ENCODE measurements at regions not wholly inside any gene's neighbourhood (a gene's known extent, or its start where the extent isn't known, plus 50 kb on each side); places are given as distances from the start of the nearest gene placed in this dataset.
"Not testable (repeated sequence)": the region's sequence is repeated elsewhere in the genome, so short reads cannot be mapped to it uniquely, and the experiment has no call there.

DNA sequence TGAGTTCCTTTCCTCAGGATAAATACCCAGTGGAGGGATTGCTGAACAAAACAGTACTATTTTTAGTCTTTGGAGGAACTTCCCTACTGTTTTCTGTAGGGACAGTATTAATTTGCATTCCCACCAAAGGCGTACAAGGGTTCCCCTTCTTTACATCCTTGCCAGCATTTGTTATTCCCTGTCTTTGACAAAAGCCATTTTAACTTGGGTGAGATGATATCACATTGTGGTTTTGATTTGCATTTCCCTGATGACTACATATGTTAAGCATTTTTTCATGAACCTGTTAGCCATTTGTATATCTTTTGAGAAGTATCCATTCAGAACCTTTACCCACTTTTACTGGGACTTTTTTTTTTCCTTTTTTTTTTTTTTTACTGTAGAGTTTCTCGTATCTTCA is 126.2 kb upstream of the ANXA10 start:
- peaks cover 3% of the 10 kb centered on the region for H3K36me3 Mint-ChIP-seq (ENCODE audit: low read depth)
- TF ChIP-seq CTCF (conservative IDR thresholded peaks at IDR 0.05), result no peak

DNA sequence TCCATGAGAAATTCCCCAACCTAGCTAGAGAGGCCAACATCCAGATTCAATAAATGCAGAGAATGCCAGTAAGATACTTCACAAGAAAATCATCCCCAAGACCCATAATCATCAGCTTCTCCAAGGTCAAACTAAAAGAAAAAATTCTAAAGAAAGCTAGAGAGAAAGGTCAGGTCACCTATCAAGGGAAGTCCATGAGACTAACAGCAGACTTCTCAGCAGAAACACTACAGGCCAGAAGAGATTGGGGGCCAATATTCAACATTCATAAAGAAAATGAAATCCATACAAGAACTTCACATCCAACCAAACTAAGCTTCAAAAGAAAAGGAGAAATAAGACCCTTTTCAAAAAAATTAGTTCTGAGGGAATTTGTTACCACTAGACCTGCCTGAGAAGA is 118.8 kb upstream of the ANXA10 start:
- DNase-seq (ENCODE audit: low read depth, low spot score), result no peak
- Mint-ChIP-seq H3K4me3 (no peak overlapping the region), H3K9me3 (peaks cover 33% of the 10 kb centered on the region), H3K4me1 (no peaks in the 10 kb centered on the region), H3K36me3 (ENCODE audit: low read depth) (peaks cover 8% of the 10 kb centered on the region), H3K27me3 (ENCODE audit: low read depth) (no peaks in the 10 kb centered on the region), H3K27ac (ENCODE audit: unreplicated experiment) (no peak overlapping the region)
- no peak for TF ChIP-seq CTCF (conservative IDR thresholded peaks at IDR 0.05)

More for the DNA sequence above, 126.2 kb upstream of the ANXA10 start:
- Mint-ChIP-seq H3K9me3 (peaks cover 2% of the 10 kb centered on the region), H3K27me3 (ENCODE audit: low read depth) (no peaks in the 10 kb centered on the region), H3K4me1 (no peaks in the 10 kb centered on the region), H3K4me3 (no peak overlapping the region), H3K27ac (ENCODE audit: unreplicated experiment) (no peak overlapping the region)
- DNase-seq (ENCODE audit: low read depth, low spot score), result no peak

- no peaks in the 10 kb centered on the region for H3K27me3 Mint-ChIP-seq (ENCODE audit: low read depth)
- no peak overlapping the region for H3K27ac Mint-ChIP-seq (ENCODE audit: unreplicated experiment)
- DNase-seq (ENCODE audit: low read depth, low spot score), result no peak
- no peaks in the 10 kb centered on the region for H3K4me1 Mint-ChIP-seq
- H3K9me3 Mint-ChIP-seq, result peaks cover 5% of the 10 kb centered on the region
- H3K36me3 Mint-ChIP-seq (ENCODE audit: low read depth), result no peaks in the 10 kb centered on the region
- TF ChIP-seq CTCF (conservative IDR thresholded peaks at IDR 0.05), result no peak
- no peak overlapping the region for H3K4me3 Mint-ChIP-seq
Measured at GRCh38 chr4:167985565-167985964, 106.8 kb upstream of the ANXA10 start.

GRCh38 chr4:167986044-167986443 is 106.3 kb upstream of the ANXA10 start:
- Mint-ChIP-seq H3K27me3 (ENCODE audit: low read depth) (no peaks in the 10 kb centered on the region), H3K9me3 (peaks cover 5% of the 10 kb centered on the region), H3K27ac (ENCODE audit: unreplicated experiment) (no peak overlapping the region), H3K36me3 (ENCODE audit: low read depth) (no peaks in the 10 kb centered on the region), H3K4me1 (no peaks in the 10 kb centered on the region), H3K4me3 (no peak overlapping the region)
- no peak for DNase-seq (ENCODE audit: low read depth, low spot score)
- TF ChIP-seq CTCF (conservative IDR thresholded peaks at IDR 0.05), result no peak

DNA sequence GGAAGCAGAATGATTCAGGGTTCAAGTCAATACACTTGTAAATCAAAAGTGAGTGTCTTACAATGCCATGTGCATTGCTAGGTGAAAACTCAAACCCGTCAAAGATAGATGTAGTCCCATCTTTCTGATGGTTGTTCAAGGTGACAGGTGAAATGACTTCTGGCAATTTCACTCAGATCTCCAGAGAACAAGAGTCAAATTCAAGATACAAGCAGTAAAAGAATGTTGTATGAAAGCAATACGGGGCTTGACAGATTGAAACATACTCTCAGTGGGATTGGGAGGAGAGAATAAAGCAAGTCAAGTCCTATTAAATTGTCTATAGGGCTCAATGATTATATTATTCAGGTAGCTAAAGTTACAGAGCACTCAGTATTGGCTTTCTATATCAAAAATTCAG is 105.1 kb upstream of the ANXA10 start:
- TF ChIP-seq CTCF (conservative IDR thresholded peaks at IDR 0.05), result no peak
- no peaks in the 10 kb centered on the region for H3K4me1 Mint-ChIP-seq
- peaks cover 5% of the 10 kb centered on the region for H3K9me3 Mint-ChIP-seq
- H3K36me3 Mint-ChIP-seq (ENCODE audit: low read depth), result no peaks in the 10 kb centered on the region
- H3K27ac Mint-ChIP-seq (ENCODE audit: unreplicated experiment), result no peak overlapping the region
- DNase-seq (ENCODE audit: low read depth, low spot score), result no peak
- no peaks in the 10 kb centered on the region for H3K27me3 Mint-ChIP-seq (ENCODE audit: low read depth)
- H3K4me3 Mint-ChIP-seq, result no peak overlapping the region

DNA sequence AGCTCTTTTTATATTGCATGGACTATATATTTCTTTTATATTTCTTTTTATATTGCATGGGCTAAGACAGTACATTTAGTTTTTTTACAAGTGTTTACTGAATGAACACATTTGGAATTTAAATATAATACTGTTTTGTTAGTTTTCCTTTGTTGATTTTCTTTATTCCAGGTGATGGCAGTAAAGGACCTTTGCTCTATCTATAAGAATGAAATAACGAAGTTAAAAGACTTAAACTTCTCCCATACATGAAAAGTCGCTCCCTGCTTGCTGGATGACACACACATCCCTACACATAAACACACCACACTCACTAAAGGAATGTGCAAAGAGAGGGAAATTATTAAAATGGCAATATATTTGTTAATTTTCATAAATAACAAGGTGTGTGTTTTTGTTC is 102.5 kb upstream of the ANXA10 start:
- Mint-ChIP-seq H3K4me3 (no peak overlapping the region), H3K9me3 (no peaks in the 10 kb centered on the region), H3K27ac (ENCODE audit: unreplicated experiment) (no peak overlapping the region), H3K27me3 (ENCODE audit: low read depth) (no peaks in the 10 kb centered on the region), H3K36me3 (ENCODE audit: low read depth) (no peaks in the 10 kb centered on the region), H3K4me1 (no peaks in the 10 kb centered on the region)
- TF ChIP-seq CTCF (conservative IDR thresholded peaks at IDR 0.05), result no peak
- no peak for DNase-seq (ENCODE audit: low read depth, low spot score)

DNA sequence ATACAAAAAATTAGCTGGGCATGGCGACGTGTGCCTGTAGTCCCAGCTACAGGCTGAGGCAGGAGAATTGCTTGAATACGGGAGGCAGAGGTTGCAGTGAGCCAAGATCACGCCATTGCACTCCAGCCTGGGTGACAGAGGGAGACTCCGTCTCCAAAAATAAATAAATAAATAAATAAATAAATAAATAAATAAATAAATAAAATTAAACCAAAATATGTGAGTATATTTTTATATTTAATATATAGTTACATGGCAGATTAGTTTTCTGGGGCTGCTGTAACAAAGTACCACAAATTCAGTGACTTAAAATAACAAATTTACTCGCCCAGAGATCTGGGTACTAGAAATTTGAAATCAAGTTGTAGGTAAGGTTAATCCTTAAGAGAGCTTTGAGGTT is 84.2 kb upstream of the ANXA10 start:
- H3K27ac Mint-ChIP-seq (ENCODE audit: unreplicated experiment); H3K36me3 Mint-ChIP-seq (ENCODE audit: low read depth); H3K4me3 Mint-ChIP-seq; H3K4me1 Mint-ChIP-seq; H3K9me3 Mint-ChIP-seq; DNase-seq (ENCODE audit: low read depth, low spot score); H3K27me3 Mint-ChIP-seq (ENCODE audit: low read depth): not testable (repeated sequence)

All from neural crest cell (in vitro differentiated cells).